CD14-positive monocyte (primary cell): ENCODE measurements at regions not wholly inside any gene's neighbourhood (a gene's known extent, or its start where the extent isn't known, plus 50 kb on each side); places are given as distances from the start of the nearest gene placed in this dataset.
A peak's percentile ranks its signal among the peaks of the same experiment; 100 is the strongest.

ENCODE experiments used
- DNase-seq, 3 donors: peaks; one replicate each; pipeline ENCODE4 v3.0.0-alpha.2; 2011 to 2022
- H2AFZ ChIP-seq: 2 replicates; pipeline ENCODE4 v1.6.0; 2012; ENCODE audit warnings: mild to moderate bottlenecking, low read depth, low read length, inconsistent platforms; ENCODE audit not compliant: insufficient read depth, poor library complexity, severe bottlenecking
- H3K27ac ChIP-seq, 2 donors: 1 replicate in 1 of 2; 2 replicates in 1 of 2; pipeline ENCODE4 v1.5.1; 2012 to 2013; ENCODE audit warnings: low read length in 2 of 2, control low read depth in 1 of 2, inconsistent platforms in 1 of 2, low read depth in 1 of 2, mild to moderate bottlenecking in 1 of 2
- H3K27me3 ChIP-seq, 2 donors: one replicate each; pipeline versions ENCODE4 v1.6.0 to v1.6.1; 2011 to 2013; ENCODE audit warnings: low read length in 2 of 2; ENCODE audit not compliant: control insufficient read depth in 2 of 2, insufficient read depth in 2 of 2
- H3K36me3 ChIP-seq, 2 donors: replicated peaks in 1 of 2; 1 replicate in 1 of 2; 2 replicates in 1 of 2; pipeline versions ENCODE4 v1.5.1 to v1.6.1; 2012 to 2013; ENCODE audit warnings: low read length in 2 of 2, control low read depth in 1 of 2, inconsistent platforms in 1 of 2, mild to moderate bottlenecking in 1 of 2; ENCODE audit not compliant: insufficient read depth in 2 of 2, control insufficient read depth in 1 of 2
- H3K4me1 ChIP-seq, 2 donors: 1 replicate in 1 of 2; 2 replicates in 1 of 2; pipeline versions ENCODE4 v1.5.1 to v1.6.1; 2012 to 2013; ENCODE audit warnings: low read length in 2 of 2, control low read depth in 1 of 2, inconsistent platforms in 1 of 2, mild to moderate bottlenecking in 1 of 2, moderate library complexity in 1 of 2; ENCODE audit not compliant: insufficient read depth in 2 of 2, control insufficient read depth in 1 of 2
- H3K4me2 ChIP-seq: replicated peaks from 2 replicates; pipeline ENCODE3; 2012; ENCODE audit warnings: low read length, moderate library complexity, mild to moderate bottlenecking; ENCODE audit not compliant: poor library complexity, severe bottlenecking; ENCODE audit errors: extremely low read depth
- H3K4me3 ChIP-seq, 3 experiments: fragments of 200-600 bp in 1 of 3; sonication (generic) in 1 of 3; replicated peaks in 1 of 3; 1 replicate in 2 of 3; 2 replicates in 1 of 3; pipeline ENCODE4 v1.5.1; 2011 to 2013; ENCODE audit warnings: low read length in 3 of 3, mild to moderate bottlenecking in 3 of 3, control low read depth in 2 of 3, low read depth in 2 of 3, inconsistent platforms in 1 of 3, moderate library complexity in 1 of 3
- H3K79me2 ChIP-seq: 2 replicates; pipeline ENCODE4 v1.6.0; 2012; ENCODE audit warnings: mild to moderate bottlenecking, control low read depth, inconsistent platforms, low read length, moderate library complexity; ENCODE audit not compliant: insufficient read depth
- H3K9ac ChIP-seq: 2 replicates; pipeline ENCODE4 v1.6.0; 2017; ENCODE audit warnings: low read length, mild to moderate bottlenecking; ENCODE audit not compliant: insufficient read depth, poor library complexity, severe bottlenecking
- H3K9me3 ChIP-seq, 2 donors: replicated peaks in 1 of 2; 1 replicate in 1 of 2; 2 replicates in 1 of 2; pipeline versions ENCODE4 v1.5.1 to v1.6.1; 2012 to 2013; ENCODE audit warnings: low read length in 2 of 2, control low read depth in 1 of 2; ENCODE audit not compliant: control insufficient read depth in 1 of 2, insufficient read depth in 1 of 2
- H4K20me1 ChIP-seq: 2 replicates; pipeline ENCODE4 v1.6.0; 2012; ENCODE audit warnings: mild to moderate bottlenecking, low read length, control low read depth, moderate library complexity; ENCODE audit not compliant: insufficient read depth
- H3K27ac Mint-ChIP-seq, 7 donors: one replicate each; pipeline ENCODE4 v1.8.0; 2020; ENCODE audit warnings: mild to moderate bottlenecking in 7 of 7, mixed read lengths in 7 of 7, moderate library complexity in 6 of 7, inconsistent platforms in 2 of 7
- H3K27me3 Mint-ChIP-seq, 3 donors: one replicate each; pipeline ENCODE4 v1.8.0; 2021 to 2022; ENCODE audit warnings: low read depth in 3 of 3, mild to moderate bottlenecking in 3 of 3, mixed read lengths in 3 of 3, moderate library complexity in 3 of 3, inconsistent platforms in 1 of 3
- H3K36me3 Mint-ChIP-seq, 2 donors: one replicate each; pipeline ENCODE4 v1.8.0; 2020; ENCODE audit warnings: mixed read lengths in 2 of 2, inconsistent platforms in 1 of 2, mild to moderate bottlenecking in 1 of 2
- H3K4me1 Mint-ChIP-seq: one replicate; pipeline ENCODE4 v1.8.0; 2020; ENCODE audit warnings: mild to moderate bottlenecking, mixed read lengths
- H3K4me3 Mint-ChIP-seq, 2 donors: one replicate each; pipeline ENCODE4 v1.8.0; 2020; ENCODE audit warnings: mild to moderate bottlenecking in 2 of 2, mixed read lengths in 2 of 2, moderate library complexity in 1 of 2
- H3K9me3 Mint-ChIP-seq, 7 donors: one replicate each; pipeline ENCODE4 v1.8.0; 2020 to 2022; ENCODE audit warnings: mixed read lengths in 7 of 7, mild to moderate bottlenecking in 6 of 7, moderate library complexity in 6 of 7, inconsistent platforms in 2 of 7
- WGBS: methylation state at CpG from one replicate; pipeline ENCODE4 v1.1.5; 2013; ENCODE audit warnings: missing lambda C conversion rate; ENCODE audit not compliant: insufficient coverage; 5-methylcytosine and 5-hydroxymethylcytosine counted together
- intact Hi-C, 2 donors: fragments of 100-400 bp; cut with micrococcal nuclease; formaldehyde crosslinking; loops; one replicate each; pipeline versions ENCODE4 v1.15.0 to v1.15.1; 2023
- TF ChIP-seq, protein P1 (sequence below): fragments of 200-600 bp; IDR thresholded peaks from one replicate; pipeline ENCODE4 v1.8.0; 2022; ENCODE audit warnings: antibody characterized with exemption, mild to moderate bottlenecking

DNA sequence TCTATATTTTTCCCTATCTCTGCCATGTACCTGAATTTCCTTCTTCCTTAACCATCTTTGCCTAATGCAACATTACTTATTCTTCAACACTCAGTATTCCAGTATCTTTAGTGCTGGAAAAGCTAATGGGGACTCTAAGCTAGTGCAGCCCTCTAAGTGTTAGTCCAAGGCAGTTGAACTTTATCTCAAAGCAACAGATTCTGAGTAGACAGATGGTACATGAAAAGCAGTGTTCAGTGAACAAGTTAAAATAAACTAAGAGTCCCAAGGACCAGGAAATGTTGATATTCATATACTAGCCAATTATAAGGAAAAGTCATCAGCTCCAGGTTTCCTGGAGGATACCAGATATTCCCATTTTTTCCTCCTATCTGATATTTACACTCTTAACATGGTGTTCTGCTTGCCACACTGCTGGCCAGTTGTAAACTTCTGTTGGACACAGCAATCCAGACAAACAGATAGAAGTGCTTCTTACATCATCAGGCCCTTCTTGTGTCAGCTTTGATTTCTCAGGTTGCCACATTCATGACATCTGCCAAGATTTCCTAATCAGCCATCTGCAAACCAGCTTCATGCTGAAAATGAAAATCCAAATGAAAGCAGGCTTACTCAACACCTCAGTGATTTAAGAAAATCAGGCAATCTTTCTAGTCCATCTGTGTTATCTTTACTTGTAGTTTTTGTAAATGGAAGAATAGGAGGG lies 255.9 kb upstream of the POU2AF2 start:
- H3K27ac Mint-ChIP-seq = peak overlapping the region in 6 of 7 donors; percentile 5 to 87 (median 37)
- Histone ChIP-seq H3K9me3 (no peaks in the 10 kb centered on the region), H3K27me3 (no peaks in the 10 kb centered on the region), H4K20me1 (no peaks in the 10 kb centered on the region), H3K4me3 (no peak overlapping the region), H3K9ac (no peak overlapping the region), H2AFZ (no peak overlapping the region), H3K4me2 (no peak overlapping the region), H3K36me3 (no peaks in the 10 kb centered on the region), H3K27ac (peak overlapping the region in 1 of 2 donors; percentile 45), H3K4me1 (peaks cover 24 to 25% of the 10 kb centered on the region in 2 donors), H3K79me2 (no peaks in the 10 kb centered on the region)
- no peaks in the 10 kb centered on the region for H3K9me3 Mint-ChIP-seq
- H3K36me3 Mint-ChIP-seq = no peaks in the 10 kb centered on the region
- TF ChIP-seq, protein P1, sequence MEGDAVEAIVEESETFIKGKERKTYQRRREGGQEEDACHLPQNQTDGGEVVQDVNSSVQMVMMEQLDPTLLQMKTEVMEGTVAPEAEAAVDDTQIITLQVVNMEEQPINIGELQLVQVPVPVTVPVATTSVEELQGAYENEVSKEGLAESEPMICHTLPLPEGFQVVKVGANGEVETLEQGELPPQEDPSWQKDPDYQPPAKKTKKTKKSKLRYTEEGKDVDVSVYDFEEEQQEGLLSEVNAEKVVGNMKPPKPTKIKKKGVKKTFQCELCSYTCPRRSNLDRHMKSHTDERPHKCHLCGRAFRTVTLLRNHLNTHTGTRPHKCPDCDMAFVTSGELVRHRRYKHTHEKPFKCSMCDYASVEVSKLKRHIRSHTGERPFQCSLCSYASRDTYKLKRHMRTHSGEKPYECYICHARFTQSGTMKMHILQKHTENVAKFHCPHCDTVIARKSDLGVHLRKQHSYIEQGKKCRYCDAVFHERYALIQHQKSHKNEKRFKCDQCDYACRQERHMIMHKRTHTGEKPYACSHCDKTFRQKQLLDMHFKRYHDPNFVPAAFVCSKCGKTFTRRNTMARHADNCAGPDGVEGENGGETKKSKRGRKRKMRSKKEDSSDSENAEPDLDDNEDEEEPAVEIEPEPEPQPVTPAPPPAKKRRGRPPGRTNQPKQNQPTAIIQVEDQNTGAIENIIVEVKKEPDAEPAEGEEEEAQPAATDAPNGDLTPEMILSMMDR = no peak
- no peak overlapping the region for H3K4me3 Mint-ChIP-seq
- peak; percentile 82 to 89 (median 88) for DNase-seq
- intact Hi-C loops = loop anchor here in 1 of 2 donors (10.0 kb wide), 1 partner anchor 185 kb away; no protein-coding TSS in a partner anchor
- peaks cover 1 to 6% (median 3%) of the 10 kb centered on the region in 3 donors for H3K27me3 Mint-ChIP-seq
- H3K4me1 Mint-ChIP-seq = peaks cover 25% of the 10 kb centered on the region

DNA sequence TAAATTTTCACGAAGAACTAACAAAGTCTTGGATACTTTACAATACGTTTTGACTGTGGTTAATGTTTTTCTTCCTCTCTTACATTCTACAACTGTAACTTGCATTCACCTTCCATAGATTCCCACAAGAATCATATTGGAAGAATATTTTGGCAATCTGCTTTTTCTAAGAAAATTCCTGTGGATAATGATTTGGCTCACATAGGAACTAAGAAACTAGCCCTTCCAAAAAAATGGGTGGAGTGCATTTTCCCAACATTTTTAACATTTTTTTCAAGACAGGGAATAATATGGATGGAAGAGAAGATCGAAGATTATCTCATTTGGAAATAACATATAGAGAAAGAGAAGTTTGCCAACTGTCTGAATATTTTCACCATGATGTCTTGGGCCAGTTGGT lies 256.9 kb upstream of the POU2AF2 start:
- Mint-ChIP-seq H3K4me1 (peaks cover 25% of the 10 kb centered on the region), H3K27ac (peak overlapping the region in 1 of 7 donors; percentile 46), H3K9me3 (no peaks in the 10 kb centered on the region), H3K36me3 (no peaks in the 10 kb centered on the region), H3K27me3 (peaks cover 1 to 6% (median 3%) of the 10 kb centered on the region in 3 donors), H3K4me3 (no peak overlapping the region)
- H3K4me2 ChIP-seq = no peak overlapping the region
- H3K79me2 ChIP-seq = no peaks in the 10 kb centered on the region
- DNase-seq = no peak
- no peaks in the 10 kb centered on the region for H3K9me3 ChIP-seq
- H3K27me3 ChIP-seq = no peaks in the 10 kb centered on the region
- no CpG with 5 or more reads among the region's 3 CpGs for WGBS
- no peaks in the 10 kb centered on the region for H4K20me1 ChIP-seq
- no peak overlapping the region for H3K27ac ChIP-seq
- intact Hi-C loops = no loop called here
- no peak overlapping the region for H2AFZ ChIP-seq
- no peaks in the 10 kb centered on the region for H3K36me3 ChIP-seq
- TF ChIP-seq, protein P1 = no peak
- peaks cover 24 to 25% of the 10 kb centered on the region in 2 donors for H3K4me1 ChIP-seq
- H3K4me3 ChIP-seq = no peak overlapping the region
- no peak overlapping the region for H3K9ac ChIP-seq
